ENCODE measurements at regions not wholly inside any gene's neighbourhood (a gene's known extent, or its start where the extent isn't known, plus 50 kb on each side); places are given as distances from the start of the nearest gene placed in this dataset.
A peak's percentile ranks its signal among the peaks of the same experiment; 100 is the strongest.

- Histone ChIP-seq H3K9me3 (ENCODE audit: insufficient read depth in 2 of 2, low read depth in 1 of 2, low read length in 1 of 2) (no peaks in the 10 kb centered on the region), H3K23ac (ENCODE audit: insufficient read length) (no peak overlapping the region), H2BK120ac (replicated peaks; ENCODE audit: low read depth, low read length) (no peak overlapping the region), H4K8ac (ENCODE audit: extremely low read depth, insufficient read depth, low read length) (no peak overlapping the region), H3K18ac (ENCODE audit: extremely low read depth, low read length) (no peak overlapping the region), H2BK20ac (ENCODE audit: low read length) (no peak overlapping the region), H4K5ac (ENCODE audit: insufficient read length, low read depth, low read length) (no peak overlapping the region), H3K27ac (ENCODE audit: low read depth, low read length) (no peak overlapping the region), H3K23me2 (ENCODE audit: low read depth, low read length) (no peaks in the 10 kb centered on the region), H3K36me3 (ENCODE audit: control insufficient read depth in 2 of 4, insufficient read depth in 4 of 4, low read length in 3 of 4) (no peaks in the 10 kb centered on the region), H3K79me2 (ENCODE audit: control insufficient read depth in 1 of 2, insufficient read depth in 2 of 2, low read length in 2 of 2) (no peaks in the 10 kb centered on the region), H4K91ac (replicated peaks; ENCODE audit: insufficient read length, low read length) (no peak overlapping the region), H3K79me1 (ENCODE audit: low read depth, low read length) (no peaks in the 10 kb centered on the region), H3K4me1 (replicated peaks in 1 of 4; ENCODE audit: control insufficient read depth in 3 of 4, insufficient read depth in 4 of 4, low read length in 3 of 4) (peaks cover 0 to 8% (median 2%) of the 10 kb centered on the region in 4 experiments; a peak in 2 of 7 replicates), H2BK5ac (ENCODE audit: low read depth, low read length) (peak overlapping the region; percentile 35; the same call in 1 of the 2 replicates), H3K4me2 (ENCODE audit: insufficient read depth in 1 of 2, low read depth in 2 of 2, low read length in 2 of 2) (no peak overlapping the region), H3K14ac (ENCODE audit: insufficient read length) (no peak overlapping the region), H2AK5ac (ENCODE audit: low read depth, low read length) (no peak overlapping the region), H3K4ac (replicated peaks; ENCODE audit: insufficient read length, low read depth, low read length) (peak overlapping the region; percentile 53), H3K56ac (replicated peaks; ENCODE audit: insufficient read length, low read depth, low read length) (no peak overlapping the region), H2AFZ (ENCODE audit: low read length) (0 out of 2 replicates have a peak overlapping the region, but pooled peaks have one; percentile 6), H3K4me3 (ENCODE audit: extremely low read depth in 1 of 4, insufficient read depth in 2 of 4, low read depth in 3 of 4, low read length in 4 of 4) (no peak overlapping the region), H3K27me3 (replicated peaks in 1 of 4; ENCODE audit: control insufficient read depth in 3 of 4, extremely low read depth in 1 of 4, insufficient read depth in 3 of 4, low read length in 3 of 4) (no peaks in the 10 kb centered on the region), H2BK15ac (ENCODE audit: low read length) (no peak overlapping the region), H3K9ac (replicated peaks in 1 of 4; ENCODE audit: extremely low read depth in 1 of 4, low read depth in 3 of 4, low read length in 3 of 4) (no peak overlapping the region), H4K20me1 (replicated peaks in 1 of 2; ENCODE audit: control insufficient read depth in 1 of 2, insufficient read depth in 2 of 2, low read length in 2 of 2) (no peaks in the 10 kb centered on the region), H2BK12ac (ENCODE audit: low read depth, low read length) (no peak overlapping the region)
- 90% methylated on average over 4 of the region's 4 CpGs; no CpG with 5 or more reads in 1 of the 2 experiments for WGBS, 2 experiments (ENCODE audit: extremely low coverage in 1 of 2, insufficient coverage in 1 of 2, insufficient read length in 1 of 2, insufficient replicate concordance in 2 of 2, low coverage in 1 of 2, low lambda C conversion rate in 2 of 2, missing lambda C conversion rate in 1 of 2)
- CTCF ChIA-PET (ENCODE audit: partially characterized antibody), result no interaction called here
- POLR2A ChIA-PET (ENCODE audit: partially characterized antibody), result no interaction called here
- TF ChIP-seq EGR1 (IDR thresholded peaks at IDR 0.05; ENCODE audit: borderline replicate concordance, low read depth, low read length) (no peak), RNF2 (IDR thresholded peaks at IDR 0.05; ENCODE audit: borderline replicate concordance, low read depth, low read length, missing control alignments, poor library complexity, severe bottlenecking) (no peak)
- FAIRE-seq (no peak), DNase-seq (ENCODE audit: low read depth in 1 of 2, low spot score in 2 of 2) (no peak)
Measured at GRCh38 chr3:187587076-187587475, 83.1 kb downstream of the SST start.

Data from H1 (cell line).